HG03108 (cell line): ENCODE measurements at regions not wholly inside any gene's neighbourhood (a gene's known extent, or its start where the extent isn't known, plus 50 kb on each side); places are given as distances from the start of the nearest gene placed in this dataset.
"Not testable (repeated sequence)": the region's sequence is repeated elsewhere in the genome, so short reads cannot be mapped to it uniquely, and the experiment has no call there.

Experiments
- ATAC-seq: cut with Tn5 transposase; IDR thresholded peaks from one replicate; pipeline ENCODE4 v1.9.1; 2021; ENCODE audit warnings: moderate library complexity; ENCODE audit not compliant: unreplicated experiment

DNA sequence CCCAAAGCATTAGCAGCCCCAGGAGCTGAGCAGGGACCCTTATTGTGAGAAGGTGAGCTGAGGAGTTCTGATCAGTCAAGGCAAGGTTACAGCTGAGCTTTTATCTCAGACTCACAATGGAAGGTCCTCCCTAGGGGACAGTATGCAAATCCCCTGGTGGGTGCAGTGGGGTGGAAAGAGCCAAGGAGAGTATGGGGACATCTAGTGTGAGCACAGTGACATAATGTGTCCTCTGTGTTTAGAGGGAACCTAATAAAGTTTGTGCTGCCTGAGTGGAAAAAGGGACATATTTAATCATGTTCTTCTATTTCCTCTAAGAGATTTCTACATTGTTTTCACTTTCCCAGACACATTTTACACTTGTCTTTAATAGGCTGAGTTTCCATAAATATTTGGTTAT, 438.0 kb downstream of the RPIA start:
- not testable (repeated sequence) for ATAC-seq

DNA sequence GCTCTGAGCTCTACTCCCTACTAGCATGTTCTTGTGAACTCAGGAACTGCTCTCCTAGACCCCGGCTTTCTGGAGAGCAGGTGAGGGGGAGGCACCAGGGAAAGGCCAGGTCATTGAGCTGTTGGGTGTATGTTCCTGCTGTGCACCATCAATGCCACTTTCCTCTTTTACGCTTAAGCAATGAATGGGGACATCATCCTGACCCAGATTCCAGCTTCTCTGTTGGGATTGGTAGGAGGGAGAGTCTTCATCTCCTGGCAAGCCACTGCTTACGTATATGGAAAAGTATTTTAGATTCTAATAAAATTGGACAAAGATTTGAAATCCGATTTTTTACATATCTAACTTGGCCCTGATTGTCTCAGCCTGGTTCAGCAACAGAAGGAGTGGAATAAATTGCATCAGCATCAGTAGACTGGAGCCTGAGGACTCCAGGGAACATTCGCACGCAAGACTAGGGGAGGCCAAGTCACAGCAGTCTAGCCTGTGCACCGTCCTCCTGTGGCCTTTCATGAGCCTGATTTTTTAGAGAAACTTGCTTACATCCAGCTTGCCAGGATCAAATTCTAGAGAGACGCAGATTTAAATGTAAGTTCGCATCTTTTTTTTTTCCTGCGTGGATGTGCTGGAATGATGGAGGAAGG, 439.3 kb downstream of the RPIA start:
- ATAC-seq = not testable (repeated sequence)

GRCh38 chr2:89142959-89143358, 451.5 kb downstream of the RPIA start:
- not testable (repeated sequence) for ATAC-seq

GRCh38 chr2:89145342-89145741, 453.9 kb downstream of the RPIA start:
- ATAC-seq = not testable (repeated sequence)

GRCh38 chr2:89148256-89148655, 456.8 kb downstream of the RPIA start:
- ATAC-seq = not testable (repeated sequence)

DNA sequence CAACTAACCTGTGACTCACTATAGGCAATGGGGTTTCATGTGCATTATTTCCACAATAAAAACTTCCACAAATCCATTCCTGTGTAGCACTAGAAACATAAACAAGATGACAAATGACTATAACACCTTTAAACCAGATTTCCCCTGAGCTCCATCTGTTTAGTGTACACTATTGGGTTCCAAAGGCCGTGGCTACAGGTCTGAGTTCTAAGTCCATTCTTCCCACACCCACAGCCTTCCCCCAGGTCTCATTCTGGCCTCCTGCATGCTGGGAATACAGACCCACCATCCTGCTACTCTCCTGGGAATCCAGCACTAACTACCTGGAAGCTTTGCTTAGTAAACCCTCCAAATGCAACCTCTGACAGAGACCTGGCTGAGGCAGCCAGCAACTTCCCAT, 460.2 kb downstream of the RPIA start:
- not testable (repeated sequence) for ATAC-seq

GRCh38 chr2:89152501-89152900, 461.0 kb downstream of the RPIA start:
- not testable (repeated sequence) for ATAC-seq

GRCh38 chr2:89153210-89153609, 461.7 kb downstream of the RPIA start:
- not testable (repeated sequence) for ATAC-seq

DNA sequence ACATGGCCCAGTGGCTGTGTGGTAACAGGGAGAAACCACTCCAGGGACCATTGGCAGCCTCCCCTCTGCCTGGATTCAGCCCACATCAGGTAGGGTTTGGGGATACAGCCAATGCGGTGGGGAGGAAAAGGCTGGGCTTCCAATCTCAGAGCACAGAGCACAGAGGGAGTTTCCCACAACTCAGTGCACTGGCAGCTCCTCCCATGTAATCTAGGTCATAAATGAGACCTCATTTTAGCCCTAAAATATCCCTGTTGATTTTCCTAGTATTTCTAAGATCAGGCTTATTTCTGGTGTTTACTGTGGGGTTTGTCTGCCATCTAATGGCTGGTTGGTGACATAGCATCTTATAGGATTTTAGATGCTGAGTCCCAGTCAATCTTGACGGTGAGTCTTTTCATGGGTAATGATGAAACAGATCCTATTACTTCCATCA, 462.8 kb downstream of the RPIA start:
- not testable (repeated sequence) for ATAC-seq

DNA sequence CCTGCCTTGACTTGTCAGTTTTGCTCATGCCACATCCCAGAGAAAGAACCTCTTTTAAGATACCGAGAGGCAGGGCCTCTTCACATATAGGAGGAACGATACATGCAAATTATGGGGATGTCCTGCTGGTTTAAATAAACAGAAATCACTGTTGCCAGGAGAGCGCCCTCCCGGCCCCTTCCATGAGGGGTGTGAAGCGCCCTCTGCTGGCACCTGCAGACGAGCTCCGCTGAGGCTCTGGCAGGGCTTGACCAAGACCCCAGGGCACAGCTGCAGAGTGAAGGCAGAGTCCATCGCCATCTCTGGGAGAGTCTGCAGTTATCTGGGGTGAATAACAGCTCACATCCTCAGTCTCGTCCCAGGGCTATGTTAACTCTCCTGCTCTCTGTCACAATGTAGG, 468.8 kb downstream of the RPIA start:
- ATAC-seq = not testable (repeated sequence)

- not testable (repeated sequence) for ATAC-seq
These were observed 470.2 kb downstream of the RPIA start for GRCh38 chr2:89161626-89162025.

DNA sequence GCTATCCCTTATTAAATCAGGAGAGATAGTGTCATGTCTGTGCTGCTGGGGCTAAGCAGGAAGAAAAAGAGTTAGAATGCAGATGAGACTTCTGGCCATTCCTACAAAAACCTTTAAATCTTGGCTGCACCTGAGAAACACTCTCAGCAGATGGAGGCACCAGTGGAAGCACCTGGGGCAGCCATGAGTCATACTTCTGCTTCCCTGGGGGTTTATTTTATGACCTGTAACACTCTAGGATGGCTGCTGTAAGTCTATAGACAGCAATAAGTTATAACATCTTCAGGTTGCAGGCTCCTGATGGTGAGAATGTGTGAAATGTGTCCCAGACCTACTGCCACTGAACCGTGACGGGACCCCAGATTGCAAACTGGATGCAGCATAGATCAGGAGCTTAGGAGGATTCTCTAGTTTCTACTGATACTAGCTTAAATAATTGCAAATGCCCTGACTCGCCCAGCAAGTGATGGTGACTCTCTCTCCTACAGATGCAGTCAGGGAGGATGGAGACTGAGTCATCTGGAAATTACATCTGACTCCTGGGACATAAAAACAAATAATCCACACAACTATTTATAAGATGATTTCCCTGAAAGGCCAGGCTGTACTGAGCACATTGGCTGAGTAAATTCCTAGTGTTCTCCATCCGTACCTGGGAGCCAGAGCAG, 479.2 kb downstream of the RPIA start:
- ATAC-seq = not testable (repeated sequence)

DNA sequence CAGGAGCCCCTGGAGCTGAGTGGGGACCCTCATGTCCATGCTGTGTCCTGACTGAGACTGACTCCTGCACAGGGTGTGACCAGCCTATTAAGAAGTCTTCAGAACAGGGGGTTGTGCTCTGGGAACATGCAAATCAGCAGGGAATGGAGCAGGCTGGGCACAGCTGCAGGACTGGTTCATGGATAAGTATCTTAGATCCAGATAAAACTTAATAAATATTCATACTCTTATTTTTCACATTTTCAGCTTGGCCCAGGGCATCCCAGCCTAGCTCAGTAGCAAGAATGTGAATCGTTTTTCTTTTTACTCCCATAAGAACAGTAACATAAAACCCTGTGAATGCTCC, 479.7 kb downstream of the RPIA start:
- not testable (repeated sequence) for ATAC-seq

GRCh38 chr2:89177004-89177403, 485.5 kb downstream of the RPIA start:
- not testable (repeated sequence) for ATAC-seq

DNA sequence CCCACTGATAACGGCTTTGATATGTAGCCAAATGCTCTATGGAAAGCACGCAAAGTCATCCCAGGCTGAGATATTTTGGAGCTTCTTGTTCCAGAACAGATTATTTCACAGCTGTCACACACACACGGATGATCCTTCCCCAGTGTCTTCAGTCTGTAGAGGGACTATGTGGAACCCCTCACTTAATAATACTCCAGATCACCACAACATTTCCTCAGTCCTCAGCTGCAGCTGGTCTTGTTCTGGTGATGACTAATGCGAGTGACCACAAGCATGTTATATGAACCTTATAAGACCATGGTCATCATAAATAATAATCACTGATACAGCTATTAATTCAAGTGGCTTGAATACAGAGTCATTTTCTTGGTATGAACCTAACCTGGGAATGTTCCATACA, 490.7 kb downstream of the RPIA start:
- not testable (repeated sequence) for ATAC-seq

DNA sequence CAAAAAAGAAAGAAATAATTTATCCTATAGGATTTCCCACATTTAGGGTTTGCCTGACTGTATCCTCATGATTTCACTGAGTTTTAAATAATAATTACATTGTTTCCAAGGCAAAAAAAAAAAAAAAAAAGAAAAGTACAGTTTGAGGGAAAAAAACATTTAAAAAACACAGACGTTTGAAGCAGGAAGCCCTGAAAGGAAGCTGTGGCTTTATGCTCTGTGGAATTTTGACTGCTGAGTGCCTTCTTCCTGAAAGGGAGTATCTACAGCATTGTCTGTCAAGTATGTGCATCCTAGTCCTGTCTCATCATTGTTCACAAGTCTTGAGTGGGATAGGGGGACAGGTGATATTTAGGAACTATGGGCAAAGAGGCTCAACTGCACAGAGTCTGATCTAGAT, 493.3 kb downstream of the RPIA start:
- not testable (repeated sequence) for ATAC-seq

- not testable (repeated sequence) for ATAC-seq
These were observed 504.3 kb downstream of the RPIA start for GRCh38 chr2:89195636-89196251.

DNA sequence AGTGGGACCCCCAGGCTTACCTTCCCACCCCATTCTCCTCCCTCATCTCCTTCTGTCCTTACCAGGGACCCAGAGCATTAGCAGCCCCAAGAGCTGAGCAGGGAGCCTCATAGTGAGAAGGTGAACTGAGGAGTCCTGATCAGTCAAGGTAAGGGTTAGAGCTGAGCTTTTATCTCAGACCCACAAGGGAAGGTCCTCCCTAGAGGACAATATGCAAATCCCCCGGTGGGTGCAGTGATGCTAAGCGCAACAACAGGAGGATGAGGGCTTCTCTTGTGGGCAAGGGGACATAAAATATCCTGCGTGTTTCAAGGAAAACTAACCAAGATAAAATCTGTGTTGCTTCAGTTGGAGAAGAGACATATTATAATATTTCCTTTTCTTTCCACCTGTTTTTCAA, 505.2 kb downstream of the RPIA start:
- not testable (repeated sequence) for ATAC-seq

DNA sequence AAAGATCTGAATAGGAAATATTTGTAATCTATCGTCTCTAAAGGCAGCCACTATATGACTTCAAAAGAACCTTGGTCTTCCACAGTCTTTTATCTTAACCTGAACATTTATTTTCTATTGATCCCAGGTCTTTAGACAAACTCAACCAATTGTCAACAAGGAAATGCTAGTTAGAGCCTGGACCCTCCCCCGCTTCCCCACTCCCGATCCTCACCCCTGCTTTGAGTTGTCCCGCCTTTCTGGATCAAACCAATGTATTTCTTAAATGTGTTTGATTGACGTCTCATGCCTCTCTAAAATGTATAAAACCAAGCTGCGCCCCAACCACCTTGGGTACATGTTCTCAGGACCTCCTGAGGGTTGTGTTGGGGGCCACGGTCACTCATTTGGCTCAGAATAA, 506.6 kb downstream of the RPIA start:
- not testable (repeated sequence) for ATAC-seq

DNA sequence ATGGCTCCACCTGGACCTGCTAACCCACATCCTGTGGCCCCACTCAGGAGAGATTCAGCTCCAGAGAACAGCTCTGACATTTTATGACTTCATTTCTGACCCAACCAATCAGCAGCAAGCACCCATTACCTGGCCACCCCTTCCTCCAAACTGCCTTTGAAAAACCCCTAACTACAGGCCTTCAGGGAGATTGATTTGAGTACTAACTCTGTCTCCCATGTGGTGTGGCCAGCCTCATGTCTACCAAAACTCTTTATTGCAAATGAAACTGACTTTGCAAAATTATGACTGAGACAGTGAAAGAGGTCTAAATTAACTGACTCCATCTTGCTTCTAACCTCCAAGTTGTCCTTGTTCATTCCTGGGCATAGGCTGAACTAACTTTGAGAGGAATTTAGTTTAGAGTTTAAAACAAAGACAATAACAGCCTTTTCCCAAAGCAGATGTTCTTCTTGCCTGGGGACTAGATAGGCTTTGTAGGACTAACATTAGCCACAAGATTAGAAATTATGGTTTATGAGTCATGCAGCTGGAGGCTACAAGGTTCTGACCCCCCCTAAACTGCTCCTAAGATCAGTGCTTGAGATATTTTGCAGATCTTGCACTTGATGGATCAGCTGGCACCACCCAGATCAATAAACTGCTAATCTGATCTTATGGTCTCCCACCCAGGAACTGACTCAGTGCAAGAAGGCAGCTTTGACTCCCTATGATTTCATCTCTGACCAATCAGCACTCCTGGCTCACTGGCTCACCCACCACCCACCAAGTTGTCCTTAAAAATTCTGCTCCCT, 508.2 kb downstream of the RPIA start:
- ATAC-seq = not testable (repeated sequence)

- ATAC-seq = not testable (repeated sequence)
These were observed 508.7 kb downstream of the RPIA start for GRCh38 chr2:89200247-89200527.
